Activated CD4-positive, alpha-beta T cell treated with anti-CD3 and anti-CD28 coated beads, Interleukin-2, amount 50 U/mL, for 48 hours (primary cell): ENCODE measurements at regions not wholly inside any gene's neighbourhood (a gene's known extent, or its start where the extent isn't known, plus 50 kb on each side); places are given as distances from the start of the nearest gene placed in this dataset.

ENCODE experiments used
- DNase-seq, 2 experiments: peaks; one replicate each; pipeline ENCODE4 v3.0.0-alpha.2; 2020

DNA sequence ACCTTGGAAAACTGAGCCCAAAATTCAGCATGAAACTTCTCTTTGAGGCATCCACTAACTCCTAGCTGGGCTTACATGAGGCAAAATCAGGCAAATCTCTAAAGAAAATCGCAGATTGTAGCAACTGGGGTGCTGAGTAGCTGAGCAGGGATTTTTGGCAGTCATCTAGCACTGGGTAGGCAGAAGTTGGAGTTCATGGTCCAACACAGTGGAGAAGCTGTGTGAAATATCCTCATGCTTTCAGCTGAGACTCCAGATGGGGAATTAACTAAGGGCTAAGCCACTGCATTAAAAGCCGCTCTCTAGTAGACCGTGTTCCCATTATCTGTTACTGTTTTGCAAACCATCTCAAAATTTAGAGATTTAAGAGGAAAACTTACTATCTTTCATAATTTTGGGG, 240.1 kb upstream of the PHYHIPL start:
- DNase-seq = no peak

DNA sequence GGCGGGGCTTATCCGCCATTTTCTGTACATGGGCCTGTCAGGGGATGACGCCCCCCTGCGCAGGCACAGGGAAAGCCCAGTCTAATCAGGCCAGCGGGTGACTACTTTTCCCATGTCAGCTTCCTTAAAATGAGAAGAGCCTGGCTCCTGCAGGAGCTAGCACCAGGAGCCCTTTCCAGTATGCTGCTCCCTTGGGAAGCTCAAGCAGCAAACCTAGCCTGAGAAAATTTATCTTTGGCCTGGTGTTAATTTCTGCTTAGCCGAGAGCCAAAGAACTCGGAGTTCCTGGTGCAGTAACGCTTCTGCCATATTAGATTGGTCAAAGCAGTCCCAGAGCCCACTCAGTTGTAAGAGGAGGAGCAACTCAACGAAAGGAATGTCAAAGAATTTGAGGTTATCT, 239.0 kb upstream of the PHYHIPL start:
- DNase-seq = no peak

DNA sequence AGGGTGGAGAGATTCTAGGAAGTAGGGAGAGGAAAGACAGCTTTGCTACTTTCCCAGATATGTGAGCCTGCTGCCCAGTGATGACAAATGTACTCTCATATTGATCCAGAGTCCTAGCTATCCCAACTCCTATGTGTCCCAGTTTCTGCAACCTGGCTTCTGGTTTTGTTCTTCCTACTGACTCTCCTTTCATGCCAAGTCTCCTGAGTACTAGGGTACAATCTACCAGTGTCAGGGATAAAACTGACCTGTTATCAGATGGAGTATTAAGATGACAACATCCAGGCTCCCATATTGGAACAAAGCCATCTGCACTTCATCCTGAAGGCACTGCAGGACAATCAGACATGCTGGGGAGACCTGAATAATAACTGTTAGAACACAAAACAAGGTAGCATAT, 233.7 kb upstream of the PHYHIPL start:
- DNase-seq = no peak

DNA sequence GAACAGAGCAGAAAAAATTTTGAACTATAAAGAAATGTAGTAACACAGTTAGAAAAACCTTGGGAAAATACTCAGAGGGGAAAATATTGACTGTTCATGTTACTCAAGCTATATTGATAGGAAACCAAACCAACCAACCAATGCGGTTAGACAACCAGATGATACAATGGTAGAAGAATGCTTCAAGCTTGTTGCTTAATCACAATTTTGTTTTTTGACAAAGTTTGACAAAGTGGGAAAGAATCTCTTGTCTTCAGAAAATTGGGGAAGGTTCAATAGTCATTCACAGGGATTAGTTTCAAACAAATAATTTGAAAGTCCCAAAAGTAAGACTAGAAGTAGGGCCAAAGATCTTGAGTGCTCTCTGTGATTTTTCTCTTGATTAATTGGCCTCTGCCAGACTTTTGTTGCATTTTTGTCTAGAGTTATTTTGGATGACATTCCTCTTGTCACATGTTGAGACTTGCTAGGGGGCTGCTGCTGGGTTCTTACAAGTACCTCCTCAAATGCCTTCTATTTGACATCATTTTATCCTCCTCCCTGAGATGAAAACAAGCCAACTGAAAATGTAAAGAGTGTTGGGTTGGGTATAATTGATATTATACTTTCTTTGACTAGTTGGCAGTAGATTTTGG, 233.1 kb upstream of the PHYHIPL start:
- DNase-seq = no peak

DNA sequence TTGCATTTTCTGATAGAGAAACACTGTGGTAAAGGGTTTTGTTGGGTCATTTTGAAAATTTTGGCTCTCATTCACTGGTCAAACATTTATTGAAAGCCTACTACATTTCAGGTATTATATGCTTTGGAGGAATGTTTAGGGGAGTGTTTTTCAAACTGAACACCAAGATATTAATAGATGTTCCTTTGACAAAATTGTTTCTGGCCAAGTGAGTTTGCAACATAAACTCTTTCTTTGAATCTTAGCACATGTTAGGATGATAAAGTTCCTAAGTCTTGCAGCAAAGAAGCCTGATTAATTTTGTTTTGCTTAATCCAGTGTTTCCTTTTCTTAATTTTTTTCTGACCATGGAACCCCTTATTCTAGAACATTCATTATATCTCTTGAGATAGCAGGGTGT, 232.5 kb upstream of the PHYHIPL start:
- DNase-seq = no peak

DNA sequence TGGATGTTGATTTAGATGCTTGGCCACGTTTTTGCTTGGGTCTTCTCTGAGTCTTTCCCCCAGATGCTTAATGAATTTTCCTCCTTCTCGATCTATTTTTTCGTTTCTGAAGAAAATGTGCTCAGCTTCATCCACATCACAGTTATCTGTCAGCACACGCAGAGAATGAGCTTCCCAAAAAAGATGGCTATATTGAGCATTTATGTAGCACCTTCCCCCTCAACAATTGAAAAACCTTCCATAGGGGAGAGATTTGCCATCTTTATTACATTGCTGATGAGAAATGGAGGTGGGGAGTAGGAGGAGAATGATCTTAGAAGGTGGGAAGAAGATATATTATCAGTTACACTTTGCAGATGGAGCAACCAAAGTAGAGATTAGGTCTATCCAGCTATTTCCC, 228.1 kb upstream of the PHYHIPL start:
- no peak for DNase-seq

DNA sequence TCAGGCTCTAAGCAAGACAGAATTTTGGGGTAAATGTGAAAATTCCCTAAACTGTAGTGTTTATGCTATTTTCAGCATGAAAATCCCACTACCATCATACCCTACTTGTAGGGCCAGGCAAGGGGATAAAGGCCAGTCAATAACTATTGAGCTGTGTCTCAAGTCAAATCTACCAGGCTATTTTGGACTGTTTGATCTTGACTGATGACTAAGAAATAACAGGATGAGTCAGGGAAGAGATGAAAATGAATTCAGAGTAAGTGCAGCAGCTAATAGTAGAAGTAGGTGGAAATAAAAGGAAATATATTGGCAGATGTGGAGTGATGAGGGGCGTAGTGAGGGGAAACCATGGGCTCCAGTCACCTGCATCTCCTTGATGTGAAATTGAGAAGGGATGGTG, 225.8 kb upstream of the PHYHIPL start:
- no peak for DNase-seq

DNA sequence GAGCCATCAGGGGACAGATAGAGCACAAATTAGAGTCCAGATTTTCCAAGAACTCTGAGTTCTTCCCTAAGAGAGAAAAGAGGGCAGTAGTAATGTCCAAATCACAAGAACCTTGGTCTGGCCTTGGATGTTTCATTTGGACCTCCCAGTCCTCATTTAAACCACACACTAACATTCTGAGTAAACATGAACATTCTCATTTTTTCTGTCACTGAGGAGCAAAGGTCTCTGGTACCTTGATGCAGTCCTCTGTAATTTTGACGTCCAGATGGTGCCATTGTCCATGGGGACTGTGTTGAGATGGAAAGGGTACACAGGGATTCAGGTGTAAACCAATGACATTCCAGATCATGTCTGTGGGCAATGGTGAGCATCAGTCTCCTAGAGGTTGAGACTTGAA, 225.4 kb upstream of the PHYHIPL start:
- DNase-seq = no peak

DNA sequence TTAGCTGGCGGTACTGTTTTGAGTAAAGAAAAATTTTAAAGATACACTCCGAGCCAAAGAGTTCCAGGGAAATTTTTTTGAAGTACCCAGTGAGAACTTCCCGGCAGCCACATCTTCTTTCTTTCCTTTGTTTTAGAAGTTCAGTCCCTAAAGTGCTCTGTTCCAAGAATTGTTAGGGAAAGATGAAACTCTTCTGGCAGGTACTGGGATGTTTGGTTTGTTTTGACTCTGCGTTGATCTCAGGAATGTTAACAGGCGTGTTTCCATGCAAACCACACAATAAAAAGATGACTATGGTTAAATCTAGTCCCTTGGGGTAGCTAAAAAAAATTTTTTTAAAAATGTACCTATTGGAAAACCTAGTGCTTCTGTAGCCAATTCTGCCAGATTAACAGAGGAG, 224.7 kb upstream of the PHYHIPL start:
- DNase-seq = no peak

DNA sequence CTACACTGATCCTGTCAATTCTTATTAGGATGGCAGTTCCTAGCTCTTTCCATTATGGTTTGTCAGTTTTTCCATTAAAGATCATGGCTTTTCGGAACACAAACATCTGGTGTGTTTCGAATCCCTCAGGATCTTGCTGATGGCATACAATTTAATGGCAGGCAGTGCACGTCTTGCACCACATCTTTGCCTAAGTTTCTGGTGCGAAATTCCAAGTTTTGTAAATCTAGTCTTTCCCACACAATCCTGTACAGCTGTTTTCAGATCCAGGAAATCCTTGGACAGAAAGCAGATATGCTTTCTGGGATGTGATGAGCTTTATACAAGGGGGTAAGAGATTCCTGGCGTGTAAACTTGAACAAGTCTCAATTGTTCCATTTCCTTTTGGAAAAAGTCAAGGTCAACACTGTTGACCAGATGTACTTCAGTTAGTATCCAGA, 224.3 kb upstream of the PHYHIPL start:
- no peak for DNase-seq

DNA sequence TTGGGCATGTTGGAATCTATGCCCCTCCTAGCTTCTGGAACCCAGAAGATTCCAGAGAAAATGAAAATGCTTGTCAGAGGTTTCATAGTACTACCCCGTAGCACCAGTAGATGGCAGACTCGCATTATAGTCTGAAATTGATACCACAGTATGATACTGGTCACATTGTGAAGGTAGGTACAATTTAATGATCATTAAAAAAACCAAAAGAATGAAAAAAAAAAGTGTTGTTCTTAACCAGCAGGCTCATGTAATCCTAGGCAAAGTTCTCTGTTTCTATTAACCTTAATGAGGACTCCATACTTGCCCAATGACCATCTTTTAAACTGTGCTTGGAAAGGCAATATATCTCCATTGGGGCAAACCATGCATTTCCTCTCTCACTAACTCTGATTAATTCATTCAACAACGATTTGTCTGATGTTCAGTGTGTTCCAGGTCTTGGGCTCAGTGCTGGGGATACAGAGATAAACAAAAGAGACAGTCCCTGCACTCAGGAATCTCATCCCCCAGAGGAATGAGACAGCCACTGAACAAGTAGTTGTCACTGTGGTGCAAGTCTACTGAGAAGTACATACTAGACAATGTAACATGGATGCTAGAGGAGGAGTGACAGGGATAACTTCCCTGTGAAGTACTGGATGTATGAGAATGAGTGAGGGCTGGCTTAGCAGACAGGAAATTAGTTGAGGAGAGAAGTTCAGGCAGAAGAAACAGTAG, 223.5 kb upstream of the PHYHIPL start:
- DNase-seq = peak; percentile 7 to 20

DNA sequence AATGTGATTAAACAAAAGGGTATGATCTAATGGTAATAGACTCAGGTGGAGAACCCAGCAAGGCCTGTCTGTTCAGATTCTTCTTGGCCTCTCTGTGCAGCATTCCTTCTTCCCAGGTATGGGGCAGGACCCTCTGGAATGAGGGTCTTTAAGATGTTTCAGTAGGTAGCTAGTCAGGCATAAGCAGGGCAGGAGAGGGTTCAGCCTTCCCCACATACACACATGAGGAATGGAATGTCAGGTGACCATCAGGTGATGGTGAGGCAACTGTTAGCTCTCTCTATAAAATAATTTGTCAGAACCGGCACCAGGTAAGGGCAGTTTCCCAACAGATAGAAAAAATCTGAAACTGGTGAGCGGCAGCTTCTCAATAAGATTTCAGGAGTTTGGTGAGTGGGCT, 222.3 kb upstream of the PHYHIPL start:
- DNase-seq = no peak

DNA sequence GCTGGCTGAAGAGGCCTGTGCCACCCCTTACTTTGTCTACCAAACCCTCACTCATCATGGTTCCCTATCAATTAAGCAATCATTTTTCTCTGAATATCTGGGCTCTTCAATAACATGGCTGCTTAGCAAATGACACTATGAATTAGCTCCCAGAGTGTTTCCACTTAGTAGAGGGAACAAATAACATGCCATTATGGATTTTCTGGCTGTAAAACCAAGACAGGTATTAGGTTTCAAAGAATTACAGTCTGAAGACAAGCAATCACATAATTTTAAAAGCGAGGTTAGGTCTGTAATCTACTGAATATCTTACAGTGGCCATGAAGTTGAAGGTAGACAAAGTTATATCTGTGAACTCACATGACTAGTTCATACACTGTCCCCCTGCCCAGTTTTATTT, 220.8 kb upstream of the PHYHIPL start:
- no peak for DNase-seq

DNA sequence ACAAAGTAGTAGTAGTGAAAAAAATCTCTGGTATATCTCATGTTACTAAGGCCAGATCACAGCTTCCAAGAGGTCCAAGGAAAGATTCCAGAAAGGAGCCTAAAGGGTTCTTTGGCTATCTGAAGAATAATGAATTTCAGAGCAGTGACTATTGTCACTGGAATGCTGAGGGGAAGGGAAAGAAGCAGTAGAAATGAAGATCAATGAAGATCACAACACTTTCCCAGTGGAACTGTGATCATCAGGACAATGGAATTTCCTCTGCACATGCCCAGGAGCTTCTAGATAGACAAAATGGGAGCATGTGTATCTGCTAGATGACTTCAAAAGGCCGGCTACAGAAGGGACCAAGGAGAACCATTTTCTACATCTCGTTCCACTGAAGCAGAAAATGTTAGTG, 219.5 kb upstream of the PHYHIPL start:
- DNase-seq = no peak

DNA sequence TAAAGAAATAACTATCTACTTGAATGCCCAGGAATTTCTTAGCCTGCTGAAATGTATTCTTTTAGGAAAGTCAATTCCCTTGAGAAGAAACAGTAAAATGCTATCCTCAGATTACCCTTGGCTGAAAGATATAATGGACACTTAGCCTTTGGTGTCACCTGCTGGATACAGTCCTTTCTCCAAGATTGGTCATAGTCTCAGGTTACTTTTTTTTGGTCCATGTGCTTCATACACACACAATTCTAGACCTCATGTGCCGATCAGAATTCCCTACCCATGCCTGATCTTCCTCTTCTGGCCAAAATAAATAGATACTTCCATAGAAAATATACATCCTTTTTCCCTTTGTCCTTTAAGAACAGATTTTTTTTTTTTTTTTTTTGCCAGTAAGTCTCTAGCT, 218.9 kb upstream of the PHYHIPL start:
- DNase-seq = no peak

DNA sequence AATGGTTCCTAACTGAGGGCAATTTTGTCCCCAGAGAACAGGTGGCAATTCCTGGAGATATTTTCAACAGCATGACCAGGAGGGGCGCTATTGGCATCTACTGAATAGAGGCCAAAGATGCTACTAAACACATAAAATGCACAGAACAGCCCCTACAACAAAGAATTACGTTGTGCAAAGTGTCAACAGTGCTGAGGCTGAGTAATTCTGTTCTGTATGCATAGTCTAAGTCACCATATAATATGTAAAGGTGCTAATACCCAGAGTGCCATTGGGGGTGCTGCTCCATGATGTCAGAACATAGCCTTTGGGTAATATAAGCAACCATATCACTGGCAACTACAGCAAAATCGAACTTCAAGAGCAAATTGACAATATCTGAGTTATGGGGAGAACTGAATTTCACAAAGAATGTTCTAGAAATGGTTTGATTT, 213.3 kb upstream of the PHYHIPL start:
- DNase-seq = no peak

DNA sequence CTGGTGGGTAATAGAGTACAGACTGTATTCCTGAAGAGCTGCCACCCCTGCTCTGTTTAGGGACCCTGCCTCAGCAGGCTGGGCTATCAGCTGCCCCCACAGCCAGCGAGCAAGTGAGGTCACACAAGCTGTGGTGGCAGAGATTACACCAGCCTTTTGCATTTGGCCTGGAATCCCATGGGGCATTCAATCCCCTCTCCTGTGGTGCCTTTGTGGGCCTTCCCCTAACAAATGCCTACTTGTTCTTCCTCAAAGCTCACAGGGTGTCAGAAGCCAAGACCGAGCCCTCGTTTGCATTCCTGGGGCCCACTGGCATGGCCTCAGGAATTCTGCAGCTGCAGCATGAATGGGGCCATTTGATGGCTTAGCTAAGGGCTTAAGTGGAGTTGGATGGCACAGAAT, 212.7 kb upstream of the PHYHIPL start:
- DNase-seq = no peak

DNA sequence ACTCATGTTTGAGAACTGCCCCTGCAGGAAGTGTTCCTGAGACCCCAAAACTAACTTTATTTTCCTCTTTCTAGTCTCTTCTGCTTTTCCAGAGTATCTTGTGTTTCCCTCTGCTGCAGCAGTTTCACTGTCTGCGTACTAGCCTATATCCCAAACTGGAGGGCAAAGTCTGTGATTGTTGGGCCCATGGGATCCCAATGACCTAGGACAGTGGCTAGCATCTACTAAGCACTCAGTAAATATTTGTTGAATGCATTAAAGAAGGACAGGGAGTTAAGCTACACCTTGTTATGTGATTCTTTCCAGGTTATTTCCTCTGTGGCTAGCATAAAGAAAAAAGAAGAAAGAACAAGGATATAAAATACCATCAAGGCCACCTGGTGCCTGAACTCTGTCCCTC, 210.6 kb upstream of the PHYHIPL start:
- DNase-seq = no peak

DNA sequence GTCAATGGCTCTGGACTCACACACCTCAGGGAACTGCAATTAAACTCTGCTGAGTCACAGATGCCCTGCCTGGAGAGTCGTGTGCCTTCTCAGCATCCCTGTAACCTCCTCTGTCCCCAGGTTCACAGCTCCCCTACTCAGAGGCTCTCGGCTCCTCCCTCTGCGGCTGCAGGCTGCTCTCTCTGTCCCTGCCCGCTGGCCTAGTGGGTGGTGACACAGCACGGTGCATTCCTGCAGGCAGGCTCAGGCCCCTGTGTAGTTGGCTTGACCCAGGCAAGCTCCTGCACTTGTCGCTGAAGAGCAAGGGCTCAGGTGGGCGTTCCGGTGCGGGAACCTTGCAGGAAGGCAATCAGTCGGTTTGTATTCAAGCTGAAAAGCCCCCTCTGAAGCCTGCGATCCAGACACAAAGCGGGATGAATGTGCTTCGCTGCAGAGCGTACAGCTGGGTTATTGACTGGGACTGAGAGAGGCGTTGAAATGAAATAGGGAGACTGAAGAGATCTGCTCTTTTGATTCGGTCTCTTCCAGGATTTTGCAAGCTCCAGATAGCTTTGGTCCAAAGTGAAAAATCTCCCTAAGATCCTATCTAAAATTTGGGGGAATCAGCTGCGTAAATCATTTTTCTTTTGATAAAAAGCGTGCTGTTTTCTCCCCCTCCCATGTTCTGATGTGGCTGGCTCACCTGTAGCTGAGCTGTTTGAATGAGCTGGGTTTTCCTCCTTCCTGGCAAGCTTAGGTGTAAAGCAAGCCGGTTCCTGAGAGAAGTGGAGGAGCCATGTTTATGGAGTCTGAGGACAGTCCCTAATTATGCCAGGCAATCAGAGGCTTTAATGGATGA, 208.7 kb upstream of the PHYHIPL start:
- DNase-seq = no peak

DNA sequence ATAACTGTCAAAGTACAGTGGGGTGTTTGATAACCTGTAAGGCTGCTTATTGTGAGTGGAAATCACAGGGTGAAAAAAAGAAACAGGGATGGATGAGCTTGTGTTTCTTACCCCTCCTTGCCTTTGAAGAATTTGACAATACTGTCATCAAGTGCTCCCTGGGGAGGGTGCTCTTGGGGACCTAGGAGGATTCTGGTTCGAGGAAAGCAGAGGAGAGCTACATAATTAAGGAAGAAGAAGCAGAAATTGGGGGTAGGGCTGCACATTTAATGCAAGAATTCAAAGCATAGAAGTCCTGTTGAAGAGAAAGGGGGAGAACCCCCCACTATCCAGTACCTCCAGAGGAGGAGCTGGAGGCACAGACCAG, 208.1 kb upstream of the PHYHIPL start:
- DNase-seq = no peak

DNA sequence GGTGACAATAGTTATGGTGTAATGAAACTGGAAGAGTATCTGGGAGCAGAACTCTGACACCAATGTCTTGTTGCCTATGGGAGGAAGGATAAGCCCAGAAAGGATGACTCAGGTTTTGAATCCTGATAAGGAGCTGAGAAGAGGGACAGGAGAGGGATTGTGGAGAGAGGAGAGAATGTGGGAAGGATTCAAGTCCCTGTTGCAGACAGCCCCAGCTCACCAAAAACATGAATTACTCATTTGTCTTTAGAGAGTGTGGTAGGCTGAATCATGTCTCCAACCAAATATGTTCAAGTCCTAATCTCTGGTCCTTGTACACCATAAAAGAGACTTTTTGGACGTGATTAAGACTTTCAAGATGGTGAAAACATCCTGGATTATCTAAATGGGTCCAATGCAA, 206.9 kb upstream of the PHYHIPL start:
- DNase-seq = no peak

DNA sequence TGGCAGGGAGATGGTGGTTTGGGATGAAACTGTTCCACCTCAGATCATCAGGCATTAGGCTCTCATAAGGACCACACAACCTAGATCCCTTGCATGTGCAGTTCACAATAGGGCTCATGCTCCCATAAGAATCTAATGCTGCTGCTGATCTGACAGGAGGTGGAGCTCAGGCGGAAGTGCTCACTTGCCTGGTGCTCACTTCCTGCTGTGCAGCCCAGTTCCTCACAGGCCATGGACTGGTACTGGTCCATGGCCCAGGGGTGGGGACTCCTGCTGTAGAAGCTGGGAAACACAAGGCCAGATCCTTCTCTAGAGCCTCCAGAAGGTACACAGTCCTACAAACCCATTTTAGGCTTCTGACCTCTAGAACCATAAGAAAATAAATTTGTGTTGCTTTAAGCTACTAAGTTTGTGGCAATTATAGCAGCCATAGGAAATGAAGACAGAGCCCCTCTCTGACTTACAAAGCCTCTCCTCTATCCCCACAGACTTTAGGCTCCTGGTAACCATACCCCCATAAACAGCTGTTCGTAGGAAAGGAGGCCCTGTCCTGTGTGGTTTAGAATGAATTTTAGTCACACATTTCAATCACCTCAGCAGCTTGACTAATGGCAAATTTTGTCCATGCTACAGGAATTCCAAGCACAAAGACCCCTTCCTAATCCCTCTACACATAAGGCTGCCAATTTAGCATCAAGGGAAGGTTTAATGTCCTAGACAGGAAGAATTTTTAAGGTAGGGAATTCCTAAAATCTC, 206.1 kb upstream of the PHYHIPL start:
- no peak for DNase-seq

DNA sequence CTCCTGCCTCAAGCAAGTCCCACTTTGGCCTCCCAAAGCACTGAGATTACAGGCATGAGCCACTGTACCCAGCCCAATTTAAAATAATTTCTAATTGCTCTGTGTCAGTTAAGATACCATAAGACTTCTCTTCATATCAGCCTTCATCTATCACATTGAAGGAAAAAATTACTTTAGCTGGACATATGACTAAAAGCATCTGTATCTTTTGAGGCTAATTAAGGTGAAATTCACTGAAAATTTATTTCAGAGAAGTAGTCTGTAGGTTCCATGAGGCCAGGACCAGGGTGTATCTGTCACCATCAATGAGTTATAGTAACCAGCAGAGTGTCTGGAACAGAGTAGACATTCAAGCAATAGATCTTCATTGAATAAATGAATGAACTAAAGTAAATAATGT, 205.2 kb upstream of the PHYHIPL start:
- no peak for DNase-seq
